ENCODE measurements at regions not wholly inside any gene's neighbourhood (a gene's known extent, or its start where the extent isn't known, plus 50 kb on each side); places are given as distances from the start of the nearest gene placed in this dataset.
"Not testable (repeated sequence)": the region's sequence is repeated elsewhere in the genome, so short reads cannot be mapped to it uniquely, and the experiment has no call there.

DNA sequence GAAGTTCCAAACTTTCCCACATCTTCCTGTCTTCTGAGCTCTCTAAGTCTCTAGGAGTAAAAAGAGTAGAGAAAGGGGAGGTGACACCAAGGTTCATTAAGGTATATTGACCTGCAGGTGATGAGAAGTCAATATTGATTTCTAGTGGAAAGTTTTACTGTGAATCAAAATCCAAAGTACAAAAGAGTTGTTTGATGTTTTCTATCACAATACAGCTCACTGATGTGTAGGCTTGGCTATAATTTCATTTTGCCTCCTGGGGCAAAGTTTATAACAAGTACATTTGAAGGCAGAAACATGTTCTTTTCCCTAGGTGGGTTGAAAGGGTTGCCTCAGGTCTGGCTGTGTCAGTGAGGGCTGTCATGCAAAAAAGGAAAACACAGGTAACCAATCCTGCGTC lies 65.2 kb upstream of the LRPPRC start:
- TF ChIP-seq CTCF (IDR thresholded peaks at IDR 0.05; ENCODE audit: borderline replicate concordance, insufficient read depth, low read depth, low read length), result no peak
- H3K4me3 ChIP-seq (ENCODE audit: low read depth, low read length), result no peak overlapping the region

GRCh38 chr2:44061469-44061868 lies 65.7 kb upstream of the LRPPRC start:
- no peak overlapping the region for H3K4me3 ChIP-seq (ENCODE audit: low read depth, low read length)
- no peak for TF ChIP-seq CTCF (IDR thresholded peaks at IDR 0.05; ENCODE audit: borderline replicate concordance, insufficient read depth, low read depth, low read length)

DNA sequence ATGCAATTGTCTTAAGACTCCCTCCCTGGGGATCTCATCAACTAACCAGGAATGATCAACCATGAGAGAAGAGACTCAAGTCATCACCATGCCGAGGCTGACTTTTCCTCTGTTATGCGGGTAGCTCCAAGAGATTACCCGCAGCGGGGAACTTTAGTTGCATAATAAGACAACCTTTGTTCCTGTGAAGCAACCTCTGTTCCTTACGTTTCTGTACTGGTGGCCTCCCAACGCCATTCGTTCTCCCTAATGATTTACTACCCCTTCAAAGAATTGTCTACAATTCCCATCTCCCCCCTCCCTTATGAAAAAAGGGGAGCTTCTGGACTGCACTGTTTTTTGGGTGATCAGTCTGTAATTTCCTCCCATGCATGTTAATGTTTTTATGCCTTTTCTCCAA lies 66.1 kb upstream of the LRPPRC start:
- no peak overlapping the region for H3K4me3 ChIP-seq (ENCODE audit: low read depth, low read length)
- TF ChIP-seq CTCF (IDR thresholded peaks at IDR 0.05; ENCODE audit: borderline replicate concordance, insufficient read depth, low read depth, low read length), result no peak

DNA sequence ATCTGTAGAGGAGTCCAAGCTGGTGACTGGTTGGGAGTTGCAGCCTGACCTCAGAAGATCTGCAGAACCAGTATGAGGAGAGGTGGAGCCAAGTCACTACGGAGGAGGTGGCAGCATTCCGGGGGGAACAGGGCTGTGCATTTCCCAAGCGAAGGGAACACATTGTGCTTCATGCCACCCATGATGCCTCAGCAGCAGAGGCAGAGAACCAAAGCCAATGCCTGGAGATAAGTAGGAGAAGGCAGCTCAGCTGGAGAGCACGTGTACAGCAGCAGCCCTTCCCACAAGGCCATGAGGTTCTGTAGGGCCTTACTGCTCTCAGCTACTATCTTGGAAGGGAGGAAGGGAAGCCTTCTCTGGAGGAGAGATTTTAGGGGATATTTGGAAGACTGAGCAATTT lies 67.2 kb upstream of the LRPPRC start:
- no peak for TF ChIP-seq CTCF (IDR thresholded peaks at IDR 0.05; ENCODE audit: borderline replicate concordance, insufficient read depth, low read depth, low read length)
- H3K4me3 ChIP-seq (ENCODE audit: low read depth, low read length), result no peak overlapping the region

DNA sequence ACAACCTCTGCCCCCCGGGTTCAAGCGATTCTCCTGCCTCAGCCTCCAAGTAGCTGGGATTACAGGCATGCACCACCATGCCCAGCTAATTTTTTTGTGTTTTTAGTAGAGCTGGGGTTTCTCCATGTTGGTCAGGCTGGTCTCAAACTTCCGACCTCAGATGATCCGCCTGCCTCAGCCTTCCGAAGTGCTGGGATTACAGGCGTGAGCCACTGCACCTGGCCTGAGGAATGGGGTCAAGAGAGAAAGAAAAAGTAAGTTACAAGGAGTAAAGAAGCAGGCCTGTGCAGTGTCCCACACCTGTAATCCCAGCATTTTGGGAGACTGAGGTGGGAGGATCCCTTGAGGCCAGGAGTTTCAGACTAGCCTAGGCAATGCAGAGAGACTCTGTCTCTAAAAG lies 68.5 kb upstream of the LRPPRC start:
- H3K4me3 ChIP-seq (ENCODE audit: low read depth, low read length), result not testable (repeated sequence)

- H3K4me3 ChIP-seq (ENCODE audit: low read depth, low read length), result not testable (repeated sequence)
Measured at GRCh38 chr2:44067012-44067790, 71.4 kb upstream of the LRPPRC start.

GRCh38 chr2:44067791-44068181 lies 72.0 kb upstream of the LRPPRC start:
- H3K4me3 ChIP-seq (ENCODE audit: low read depth, low read length), result not testable (repeated sequence)

- no peak overlapping the region for H3K4me3 ChIP-seq (ENCODE audit: low read depth, low read length)
- no peak for TF ChIP-seq CTCF (IDR thresholded peaks at IDR 0.05; ENCODE audit: borderline replicate concordance, insufficient read depth, low read depth, low read length)
Measured at GRCh38 chr2:44071454-44072046, 75.8 kb upstream of the LRPPRC start.

GRCh38 chr2:44073667-44074066 lies 77.9 kb upstream of the LRPPRC start:
- H3K4me3 ChIP-seq (ENCODE audit: low read depth, low read length), result not testable (repeated sequence)

DNA sequence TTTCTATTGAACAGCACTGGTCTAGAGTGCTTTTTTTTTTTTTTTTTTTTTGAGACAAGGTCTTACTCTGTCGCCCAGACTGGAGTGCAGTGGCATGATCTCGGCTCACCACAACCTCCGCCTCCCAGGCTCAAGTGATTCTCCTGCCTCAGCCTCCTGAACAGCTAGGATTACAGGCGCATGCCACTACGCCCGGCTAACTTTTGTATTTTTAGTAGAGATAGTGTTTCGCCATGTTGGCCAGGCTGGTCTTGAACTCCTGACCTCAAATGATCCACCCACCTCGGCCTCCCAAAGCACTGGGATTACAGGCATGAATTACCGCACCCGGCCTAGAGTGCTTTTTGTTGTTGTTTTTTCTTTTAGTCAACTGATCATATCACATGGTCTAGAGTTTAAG lies 79.0 kb upstream of the LRPPRC start:
- H3K4me3 ChIP-seq (ENCODE audit: low read depth, low read length), result not testable (repeated sequence)
